ENCODE measurements at regions not wholly inside any gene's neighbourhood (a gene's known extent, or its start where the extent isn't known, plus 50 kb on each side); places are given as distances from the start of the nearest gene placed in this dataset.

GRCh38 chr9:38119560-38120236, 50.7 kb upstream of the SHB start:
- Mint-ChIP-seq H3K9me3 (no peaks in the 10 kb centered on the region), H3K4me1 (ENCODE audit: low read depth) (no peaks in the 10 kb centered on the region), H3K4me3 (ENCODE audit: low read depth) (no peak overlapping the region), H3K36me3 (ENCODE audit: low read depth) (no peaks in the 10 kb centered on the region), H3K27ac (no peak overlapping the region), H3K27me3 (ENCODE audit: low read depth) (peaks cover 2% of the 10 kb centered on the region)
- DNase-seq (ENCODE audit: low spot score): no peak
- intact Hi-C loops (cut with micrococcal nuclease): no loop called here

DNA sequence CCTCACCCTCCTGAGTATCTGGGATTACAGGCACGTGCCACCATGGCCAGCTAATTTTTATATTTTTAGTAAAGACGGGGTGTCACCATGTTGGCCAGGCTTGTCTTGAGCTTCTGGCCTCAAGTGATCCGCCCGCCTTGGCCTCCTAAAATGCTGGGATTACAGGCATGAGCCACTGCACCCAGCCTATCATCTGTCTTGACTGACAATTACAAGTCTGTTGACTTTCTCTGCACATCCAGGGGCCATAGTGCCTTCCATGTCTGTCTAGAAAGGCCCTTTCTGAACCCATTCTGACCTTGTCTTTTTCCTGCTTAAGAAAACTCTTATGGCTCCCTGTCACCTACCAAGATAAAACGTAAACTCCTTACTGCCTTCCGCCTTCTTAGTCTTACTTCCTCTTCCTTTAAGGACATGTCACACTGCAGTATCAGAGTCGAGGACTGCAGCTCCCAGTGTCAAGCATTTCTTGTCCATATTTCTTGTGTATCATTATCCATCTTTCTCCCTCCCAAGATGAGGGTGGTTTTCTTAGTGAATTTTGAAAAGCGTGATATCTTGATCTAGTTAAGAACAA, 49.9 kb upstream of the SHB start:
- H3K27ac Mint-ChIP-seq: no peak overlapping the region
- intact Hi-C loops (cut with micrococcal nuclease): no loop called here
- no peak overlapping the region for H3K4me3 Mint-ChIP-seq (ENCODE audit: low read depth)
- no peaks in the 10 kb centered on the region for H3K36me3 Mint-ChIP-seq (ENCODE audit: low read depth)
- H3K9me3 Mint-ChIP-seq: no peaks in the 10 kb centered on the region
- H3K4me1 Mint-ChIP-seq (ENCODE audit: low read depth): no peaks in the 10 kb centered on the region
- DNase-seq (ENCODE audit: low spot score): no peak
- peaks cover 2% of the 10 kb centered on the region for H3K27me3 Mint-ChIP-seq (ENCODE audit: low read depth)

Data from activated T-helper 2 cell treated with anti-CD3 and anti-CD28 coated beads, Interferon-gamma antibody, Interleukin-2, Interleukin-4, amounts not matched to agents 10 μg/mL and 5 μg/mL and 100 μg/mL, durations not matched to agents 14 hours and 24 hours and 36 hours (primary cell).